ENCODE measurements at regions not wholly inside any gene's neighbourhood (a gene's known extent, or its start where the extent isn't known, plus 50 kb on each side); places are given as distances from the start of the nearest gene placed in this dataset.

GRCh38 chr2:34029073-34029472 lies 430.0 kb upstream of the FAM98A start:
- H3F3A ChIP-seq (ENCODE audit: insufficient read depth, low read depth), result no peaks in the 10 kb centered on the region
- H2AFZ ChIP-seq, result no peak overlapping the region
- no peaks in the 10 kb centered on the region for H4K20me1 ChIP-seq (ENCODE audit: insufficient read depth)
- no peaks in the 10 kb centered on the region for H3K9me2 ChIP-seq (ENCODE audit: insufficient read depth)
- no peaks in the 10 kb centered on the region for H3K27me3 ChIP-seq (ENCODE audit: insufficient read depth, low read depth)
- intact Hi-C loops (cut with micrococcal nuclease; ENCODE audit: unreplicated experiment), result no loop called here
- POLR2A ChIA-PET (ENCODE audit: unreplicated experiment), result no interaction called here
- no peak overlapping the region for H3K27ac ChIP-seq
- TF ChIP-seq, protein P1, sequence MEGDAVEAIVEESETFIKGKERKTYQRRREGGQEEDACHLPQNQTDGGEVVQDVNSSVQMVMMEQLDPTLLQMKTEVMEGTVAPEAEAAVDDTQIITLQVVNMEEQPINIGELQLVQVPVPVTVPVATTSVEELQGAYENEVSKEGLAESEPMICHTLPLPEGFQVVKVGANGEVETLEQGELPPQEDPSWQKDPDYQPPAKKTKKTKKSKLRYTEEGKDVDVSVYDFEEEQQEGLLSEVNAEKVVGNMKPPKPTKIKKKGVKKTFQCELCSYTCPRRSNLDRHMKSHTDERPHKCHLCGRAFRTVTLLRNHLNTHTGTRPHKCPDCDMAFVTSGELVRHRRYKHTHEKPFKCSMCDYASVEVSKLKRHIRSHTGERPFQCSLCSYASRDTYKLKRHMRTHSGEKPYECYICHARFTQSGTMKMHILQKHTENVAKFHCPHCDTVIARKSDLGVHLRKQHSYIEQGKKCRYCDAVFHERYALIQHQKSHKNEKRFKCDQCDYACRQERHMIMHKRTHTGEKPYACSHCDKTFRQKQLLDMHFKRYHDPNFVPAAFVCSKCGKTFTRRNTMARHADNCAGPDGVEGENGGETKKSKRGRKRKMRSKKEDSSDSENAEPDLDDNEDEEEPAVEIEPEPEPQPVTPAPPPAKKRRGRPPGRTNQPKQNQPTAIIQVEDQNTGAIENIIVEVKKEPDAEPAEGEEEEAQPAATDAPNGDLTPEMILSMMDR (conservative IDR thresholded peaks at IDR 0.05), result no peak
- TF ChIP-seq EZH2 (IDR thresholded peaks at IDR 0.05; ENCODE audit: low read depth), result no peak
- no TSS peak for BruUV-seq (replicated peaks)
- H3K4me1 ChIP-seq (replicated peaks; ENCODE audit: insufficient read depth), result no peaks in the 10 kb centered on the region
- no peaks in the 10 kb centered on the region for H3K9me3 ChIP-seq (ENCODE audit: insufficient read depth, low read depth)
- H3K4me2 ChIP-seq, result no peak overlapping the region
- H3K79me2 ChIP-seq (ENCODE audit: low read depth), result no peaks in the 10 kb centered on the region
- no peak overlapping the region for H3K4me3 ChIP-seq
- DNase-seq, result no peak
- H3K36me3 ChIP-seq (ENCODE audit: low read depth), result no peaks in the 10 kb centered on the region
- CTCF ChIA-PET, result no interaction called here

DNA sequence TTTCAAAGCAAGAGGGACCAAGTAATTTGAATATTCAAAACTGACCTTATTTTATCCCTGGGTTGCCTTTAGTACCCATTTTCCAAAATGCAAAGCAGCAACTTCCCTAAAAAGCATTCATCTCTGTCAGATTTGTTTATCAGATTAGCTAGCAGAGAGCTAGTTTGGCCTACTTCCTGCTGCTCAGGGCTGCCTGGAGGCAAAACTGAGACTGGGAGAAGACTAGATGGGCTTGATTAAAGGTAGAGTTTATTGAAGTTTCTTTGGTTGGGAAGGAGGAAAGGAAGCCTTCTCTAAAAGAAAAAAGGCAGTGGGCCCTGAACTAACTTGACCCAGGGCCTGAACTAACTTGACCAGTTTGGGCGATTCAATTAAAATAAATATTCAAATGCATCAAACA lies 426.1 kb upstream of the FAM98A start:
- H3K27me3 ChIP-seq (ENCODE audit: insufficient read depth, low read depth), result no peaks in the 10 kb centered on the region; the same call in 1 of the 2 replicates
- no TSS peak for BruUV-seq (replicated peaks)

DNA sequence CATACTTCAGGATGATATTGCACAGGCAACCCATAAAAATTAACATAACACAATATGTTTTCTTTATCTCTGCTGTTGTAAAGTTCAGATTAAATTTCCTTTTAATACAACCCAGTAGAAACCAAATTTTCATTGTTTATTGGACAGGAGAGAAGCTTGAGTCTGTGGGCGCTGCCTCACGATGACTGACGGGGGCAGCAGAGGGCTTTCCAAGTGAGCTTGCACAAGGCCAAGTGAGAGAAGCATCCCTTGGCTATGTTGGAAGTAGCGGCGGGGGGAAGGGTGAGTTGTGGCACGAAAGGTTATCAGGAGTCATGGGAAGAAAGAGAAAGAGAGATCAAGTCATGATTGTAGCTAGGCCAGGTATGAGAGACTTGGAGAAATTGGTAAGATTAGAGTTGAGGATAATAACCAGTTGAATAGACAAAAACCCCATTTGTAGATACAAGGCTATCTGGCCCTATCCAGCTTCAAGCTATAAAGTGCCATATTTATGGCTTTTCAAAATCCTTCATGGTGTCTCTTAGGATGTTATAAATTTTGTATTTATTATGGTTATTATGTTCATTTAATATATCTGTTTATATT lies 413.7 kb upstream of the FAM98A start:
- intact Hi-C loops (cut with micrococcal nuclease; ENCODE audit: unreplicated experiment), result no loop called here
- Histone ChIP-seq H3F3A (ENCODE audit: insufficient read depth, low read depth) (no peaks in the 10 kb centered on the region), H3K79me2 (ENCODE audit: low read depth) (no peaks in the 10 kb centered on the region), H3K36me3 (ENCODE audit: low read depth) (no peaks in the 10 kb centered on the region), H3K27me3 (ENCODE audit: insufficient read depth, low read depth) (no peaks in the 10 kb centered on the region), H3K4me2 (no peak overlapping the region), H3K27ac (no peak overlapping the region), H2AFZ (no peak overlapping the region), H3K9me2 (ENCODE audit: insufficient read depth) (no peaks in the 10 kb centered on the region), H4K20me1 (ENCODE audit: insufficient read depth) (no peaks in the 10 kb centered on the region), H3K4me1 (replicated peaks; ENCODE audit: insufficient read depth) (no peaks in the 10 kb centered on the region), H3K4me3 (no peak overlapping the region), H3K9me3 (ENCODE audit: insufficient read depth, low read depth) (no peaks in the 10 kb centered on the region)
- ChIA-PET CTCF (interaction anchor here (1.0 kb wide), 1 partner anchor 339 kb away, joined by 4 read pairs; no protein-coding TSS in a partner anchor), POLR2A (ENCODE audit: unreplicated experiment) (no interaction called here)
- DNase-seq, result peak in 1 of 2 experiments; percentile 23
- TF ChIP-seq, protein P1 (conservative IDR thresholded peaks at IDR 0.05), result peak; percentile 82
- no peak for TF ChIP-seq EZH2 (IDR thresholded peaks at IDR 0.05; ENCODE audit: low read depth)
- no TSS peak for BruUV-seq (replicated peaks)

More for the DNA sequence above, 426.1 kb upstream of the FAM98A start:
- no peak overlapping the region for H3K4me3 ChIP-seq
- no peaks in the 10 kb centered on the region for H3K9me3 ChIP-seq (ENCODE audit: insufficient read depth, low read depth)
- no peak overlapping the region for H3K27ac ChIP-seq
- no peak for DNase-seq
- no peaks in the 10 kb centered on the region for H4K20me1 ChIP-seq (ENCODE audit: insufficient read depth)
- H3K4me2 ChIP-seq, result no peak overlapping the region
- no peak overlapping the region for H2AFZ ChIP-seq
- ChIA-PET POLR2A (ENCODE audit: unreplicated experiment) (interaction anchor here (0.7 kb wide), 1 partner anchor 19 kb away, joined by 3 read pairs; no protein-coding TSS in a partner anchor), CTCF (no interaction called here)
- TF ChIP-seq, protein P1 (conservative IDR thresholded peaks at IDR 0.05), result no peak
- TF ChIP-seq EZH2 (IDR thresholded peaks at IDR 0.05; ENCODE audit: low read depth), result no peak
- no peaks in the 10 kb centered on the region for H3F3A ChIP-seq (ENCODE audit: insufficient read depth, low read depth)
- intact Hi-C loops (cut with micrococcal nuclease; ENCODE audit: unreplicated experiment), result no loop called here
- no peaks in the 10 kb centered on the region for H3K79me2 ChIP-seq (ENCODE audit: low read depth)
- H3K4me1 ChIP-seq (replicated peaks; ENCODE audit: insufficient read depth), result no peaks in the 10 kb centered on the region
- no peaks in the 10 kb centered on the region for H3K9me2 ChIP-seq (ENCODE audit: insufficient read depth)
- H3K36me3 ChIP-seq (ENCODE audit: low read depth), result no peaks in the 10 kb centered on the region

Measured in PC-9 (cell line).